ENCODE measurements at regions not wholly inside any gene's neighbourhood (a gene's known extent, or its start where the extent isn't known, plus 50 kb on each side); places are given as distances from the start of the nearest gene placed in this dataset.

- TF ChIP-seq CTCF (IDR thresholded peaks at IDR 0.05 in 2 of 3, conservative IDR thresholded peaks at IDR 0.05 in 1 of 3; ENCODE audit: borderline replicate concordance in 1 of 3, insufficient read depth in 1 of 3, low read depth in 2 of 3, low read length in 2 of 3) (no peak), YY1 (IDR thresholded peaks at IDR 0.05; ENCODE audit: extremely low read depth, insufficient replicate concordance, low read depth, low read length) (no peak), CEBPB (IDR thresholded peaks at IDR 0.05; ENCODE audit: low read depth) (no peak), EZH2 (IDR thresholded peaks at IDR 0.05) (no peak), TCF7L2 (IDR thresholded peaks at IDR 0.05; ENCODE audit: borderline replicate concordance, extremely low read depth, insufficient read depth, insufficient read length) (no peak), SRF (IDR thresholded peaks at IDR 0.05; ENCODE audit: low read depth) (no peak), POLR2AphosphoS5 (IDR thresholded peaks at IDR 0.05; ENCODE audit: low read depth, low read length) (no peak), ZBTB33 (IDR thresholded peaks at IDR 0.05; ENCODE audit: extremely low read depth, insufficient replicate concordance, low read length) (no peak), RAD21 (IDR thresholded peaks at IDR 0.05; ENCODE audit: low read depth) (no peak), ZNF274 (IDR thresholded peaks at IDR 0.05; ENCODE audit: low read depth, low read length) (no peak), POLR2A (IDR thresholded peaks at IDR 0.05; ENCODE audit: borderline replicate concordance, extremely low read depth, insufficient read depth, insufficient read length) (no peak), JUND (IDR thresholded peaks at IDR 0.05) (no peak)
Measured at GRCh38 chr6:99739526-99739925, 132.9 kb downstream of the PRDM13 start.

Data from HCT116 (cell line).